GM23338 (cell line): ENCODE measurements at regions not wholly inside any gene's neighbourhood (a gene's known extent, or its start where the extent isn't known, plus 50 kb on each side); places are given as distances from the start of the nearest gene placed in this dataset.

Source experiments
- ATAC-seq: fragments of 200-7000 bp; cut with Tn5 transposase; 3 replicates; pipeline ENCODE4 v1.9.1; 2020
- DNase-seq: peaks from one replicate; pipeline ENCODE4 v3.0.0-alpha.2; 2015; ENCODE audit warnings: low spot score
- H2AFZ ChIP-seq: fragments of 200-600 bp; sonication (generic); 2 replicates; pipeline ENCODE4 v1.8.0; 2016; ENCODE audit warnings: antibody characterized with exemption, mild to moderate bottlenecking, moderate library complexity
- H3F3A ChIP-seq: fragments of 200-600 bp; sonication (generic); replicated peaks from 2 replicates; pipeline ENCODE4 v1.8.0; 2017; ENCODE audit warnings: antibody characterized with exemption, mixed run types, low read depth
- H3K27ac ChIP-seq: fragments of 200-600 bp; sonication (generic); 2 replicates; pipeline ENCODE4 v1.6.1; 2016; ENCODE audit warnings: low read depth
- H3K27me3 ChIP-seq: fragments of 200-600 bp; sonication (generic); 2 replicates; pipeline ENCODE4 v1.8.0; 2016; ENCODE audit warnings: mild to moderate bottlenecking, mixed run types, moderate library complexity; ENCODE audit not compliant: insufficient read depth
- H3K36me3 ChIP-seq: fragments of 200-600 bp; sonication (generic); 2 replicates; pipeline ENCODE4 v1.8.0; 2016; ENCODE audit warnings: mild to moderate bottlenecking; ENCODE audit not compliant: insufficient read depth
- H3K4me1 ChIP-seq: fragments of 200-600 bp; sonication (generic); 2 replicates; pipeline ENCODE4 v1.8.0; 2016; ENCODE audit warnings: mild to moderate bottlenecking, moderate library complexity; ENCODE audit not compliant: insufficient read depth
- H3K4me2 ChIP-seq: fragments of 200-600 bp; sonication (generic); 2 replicates; pipeline ENCODE4 v1.7.1; 2017; ENCODE audit warnings: mixed run types
- H3K4me3 ChIP-seq: fragments of 200-600 bp; sonication (generic); 2 replicates; pipeline ENCODE4 v1.6.1; 2016; ENCODE audit warnings: mixed run types
- H3K79me2 ChIP-seq: fragments of 200-600 bp; sonication (generic); replicated peaks from 2 replicates; pipeline ENCODE4 v1.8.0; 2017; ENCODE audit warnings: mild to moderate bottlenecking; ENCODE audit not compliant: insufficient read depth
- H3K9me2 ChIP-seq: fragments of 200-600 bp; sonication (generic); 2 replicates; pipeline ENCODE4 v1.8.0; 2017; ENCODE audit not compliant: insufficient read depth
- H4K20me1 ChIP-seq: fragments of 200-600 bp; sonication (generic); replicated peaks from 2 replicates; pipeline ENCODE4 v1.8.0; 2017; ENCODE audit warnings: mild to moderate bottlenecking; ENCODE audit not compliant: insufficient read depth
- H3K27ac Mint-ChIP-seq: 2 replicates; pipeline ENCODE4 v1.8.0; 2020; ENCODE audit warnings: inconsistent platforms, mild to moderate bottlenecking, moderate library complexity, mixed read lengths
- H3K27me3 Mint-ChIP-seq: 3 replicates; pipeline ENCODE4 v1.8.0; 2022; ENCODE audit warnings: low read depth, mild to moderate bottlenecking, moderate library complexity, mixed read lengths, inconsistent platforms; ENCODE audit not compliant: insufficient read depth, poor library complexity
- H3K36me3 Mint-ChIP-seq: 3 replicates; pipeline ENCODE4 v1.8.0; 2021; ENCODE audit warnings: low read depth, mild to moderate bottlenecking, inconsistent platforms, moderate library complexity, mixed read lengths
- H3K4me1 Mint-ChIP-seq: 3 replicates; pipeline ENCODE4 v1.8.0; 2020; ENCODE audit warnings: mild to moderate bottlenecking, inconsistent platforms, mixed read lengths
- H3K4me3 Mint-ChIP-seq: 3 replicates; pipeline ENCODE4 v1.8.0; 2021; ENCODE audit warnings: moderate library complexity, mild to moderate bottlenecking, inconsistent platforms, mixed read lengths
- H3K9me3 Mint-ChIP-seq: 3 replicates; pipeline ENCODE4 v1.8.0; 2020; ENCODE audit warnings: moderate library complexity, mild to moderate bottlenecking, inconsistent platforms, mixed read lengths
- CREB1 ChIP-seq: fragments of 250-450 bp; sonication (Bioruptor Pico); IDR thresholded peaks from 2 replicates; pipeline ENCODE4 v1.5.0; 2020; ENCODE audit warnings: low read depth, mild to moderate bottlenecking, moderate library complexity
- EZH2 ChIP-seq: fragments of 200-600 bp; sonication (generic); IDR thresholded peaks from one replicate; pipeline ENCODE4 v1.8.0; 2017; ENCODE audit warnings: antibody characterized with exemption, mild to moderate bottlenecking, low read depth; ENCODE audit not compliant: unreplicated experiment
- JUNB ChIP-seq: IDR thresholded peaks from one replicate; pipeline ENCODE4 v1.6.1; 2016; ENCODE audit warnings: antibody characterized with exemption; ENCODE audit not compliant: unreplicated experiment
- NANOG ChIP-seq: IDR thresholded peaks from 2 replicates; pipeline ENCODE4 v1.6.1; 2016; ENCODE audit warnings: antibody characterized with exemption, borderline replicate concordance
- POLR2AphosphoS5 ChIP-seq: IDR thresholded peaks from 2 replicates; pipeline ENCODE4 v1.6.1; 2016; ENCODE audit warnings: antibody characterized with exemption, low read depth
- STAT1 ChIP-seq: IDR thresholded peaks from one replicate; pipeline ENCODE4 v1.6.1; 2016; ENCODE audit warnings: antibody characterized with exemption; ENCODE audit not compliant: unreplicated experiment
- ZNF114 ChIP-seq: fragments of 250-450 bp; sonication (Bioruptor Pico); IDR thresholded peaks from 2 replicates; pipeline ENCODE4 v1.5.0; 2020; ENCODE audit warnings: mild to moderate bottlenecking, moderate library complexity
- TF ChIP-seq, protein P1 (sequence below): IDR thresholded peaks from 2 replicates; pipeline ENCODE4 v1.6.1; 2016; ENCODE audit warnings: antibody characterized with exemption
- TF ChIP-seq, protein P2 (sequence below): IDR thresholded peaks from one replicate; pipeline ENCODE4 v1.6.1; 2018; ENCODE audit warnings: antibody characterized with exemption; ENCODE audit not compliant: unreplicated experiment
- TF ChIP-seq, protein P3 (sequence below): fragments of 250-450 bp; sonication (Bioruptor Pico); IDR thresholded peaks from 2 replicates; pipeline ENCODE4 v1.5.0; 2020; ENCODE audit warnings: mild to moderate bottlenecking, moderate library complexity

DNA sequence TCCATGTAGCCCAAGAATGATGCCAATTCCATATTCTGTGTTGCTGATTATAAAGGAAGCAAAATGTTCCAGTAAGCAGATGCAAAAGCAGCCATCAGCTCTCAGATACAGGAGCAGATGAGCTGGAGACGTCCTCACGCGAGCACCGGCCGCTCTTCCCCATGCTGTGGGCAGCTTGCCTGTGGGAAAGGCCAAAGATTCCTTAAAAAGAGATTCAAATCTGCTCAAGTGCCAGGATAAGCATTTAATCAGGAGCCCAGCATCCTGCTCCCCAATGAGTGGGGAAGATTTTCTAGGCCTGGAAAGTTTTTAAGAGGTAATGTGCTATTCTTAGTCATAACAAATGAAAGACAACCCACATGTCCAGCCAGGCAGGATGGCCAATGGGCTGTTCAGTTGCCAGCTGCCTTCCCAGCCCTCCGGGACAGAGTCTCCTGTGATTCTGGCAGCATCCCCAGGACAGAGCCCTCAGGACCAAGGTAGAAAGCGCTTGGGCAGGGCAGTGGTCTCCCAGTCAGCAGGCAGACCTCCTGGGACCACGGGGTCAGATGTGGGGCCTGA, 108.2 kb upstream of the TMPRSS2 start:
- Histone ChIP-seq H3K27me3 (no peaks in the 10 kb centered on the region), H3K4me2 (no peak overlapping the region), H3K4me1 (peaks cover 12% of the 10 kb centered on the region), H3K9me2 (no peaks in the 10 kb centered on the region), H3K79me2 (no peaks in the 10 kb centered on the region), H3K36me3 (no peaks in the 10 kb centered on the region), H4K20me1 (no peaks in the 10 kb centered on the region), H3K4me3 (no peak overlapping the region), H3F3A (no peaks in the 10 kb centered on the region), H3K27ac (no peak overlapping the region), H2AFZ (no peak overlapping the region)
- DNase-seq, result no peak
- H3K36me3 Mint-ChIP-seq, result no peaks in the 10 kb centered on the region
- H3K4me1 Mint-ChIP-seq, result peaks cover 15% of the 10 kb centered on the region
- H3K27ac Mint-ChIP-seq, result no peak overlapping the region; the same call in 1 of the 2 replicates
- no peak overlapping the region for H3K4me3 Mint-ChIP-seq
- no peak for ATAC-seq
- TF ChIP-seq, protein P1, sequence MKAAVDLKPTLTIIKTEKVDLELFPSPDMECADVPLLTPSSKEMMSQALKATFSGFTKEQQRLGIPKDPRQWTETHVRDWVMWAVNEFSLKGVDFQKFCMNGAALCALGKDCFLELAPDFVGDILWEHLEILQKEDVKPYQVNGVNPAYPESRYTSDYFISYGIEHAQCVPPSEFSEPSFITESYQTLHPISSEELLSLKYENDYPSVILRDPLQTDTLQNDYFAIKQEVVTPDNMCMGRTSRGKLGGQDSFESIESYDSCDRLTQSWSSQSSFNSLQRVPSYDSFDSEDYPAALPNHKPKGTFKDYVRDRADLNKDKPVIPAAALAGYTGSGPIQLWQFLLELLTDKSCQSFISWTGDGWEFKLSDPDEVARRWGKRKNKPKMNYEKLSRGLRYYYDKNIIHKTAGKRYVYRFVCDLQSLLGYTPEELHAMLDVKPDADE, result no peak
- TF ChIP-seq POLR2AphosphoS5 (no peak), JUNB (no peak), STAT1 (no peak)
- peaks cover 4% of the 10 kb centered on the region for H3K27me3 Mint-ChIP-seq
- no peaks in the 10 kb centered on the region for H3K9me3 Mint-ChIP-seq

DNA sequence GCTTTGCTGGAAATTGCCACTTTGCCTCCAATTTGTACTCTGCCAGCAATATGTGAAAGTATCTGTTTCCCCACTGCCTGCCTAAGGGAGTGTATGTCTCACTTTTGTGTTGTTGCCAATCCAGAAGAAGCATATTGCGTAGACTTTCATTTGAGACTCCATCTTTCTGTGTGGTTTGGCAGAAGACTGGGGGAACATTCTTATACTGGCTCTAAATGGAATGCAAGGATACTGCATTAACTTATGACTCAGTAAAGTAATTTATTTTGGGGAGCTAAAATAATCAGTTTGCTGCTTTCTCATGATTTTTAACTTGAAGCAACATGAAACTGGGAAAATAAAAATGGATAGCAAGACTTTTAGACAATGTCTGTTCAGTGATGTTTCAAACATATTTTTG, 107.7 kb upstream of the TMPRSS2 start:
- no peak for DNase-seq
- Histone ChIP-seq H3K27me3 (no peaks in the 10 kb centered on the region), H3F3A (no peaks in the 10 kb centered on the region), H3K4me2 (no peak overlapping the region), H4K20me1 (no peaks in the 10 kb centered on the region), H3K9me2 (no peaks in the 10 kb centered on the region), H3K27ac (no peak overlapping the region), H3K4me1 (peaks cover 12% of the 10 kb centered on the region), H3K4me3 (no peak overlapping the region), H2AFZ (no peak overlapping the region), H3K36me3 (no peaks in the 10 kb centered on the region), H3K79me2 (no peaks in the 10 kb centered on the region)
- no peak for ATAC-seq
- H3K4me3 Mint-ChIP-seq, result no peak overlapping the region
- no peaks in the 10 kb centered on the region for H3K9me3 Mint-ChIP-seq
- no peak overlapping the region for H3K27ac Mint-ChIP-seq
- H3K27me3 Mint-ChIP-seq, result peaks cover 5% of the 10 kb centered on the region
- peaks cover 15% of the 10 kb centered on the region for H3K4me1 Mint-ChIP-seq
- no peaks in the 10 kb centered on the region for H3K36me3 Mint-ChIP-seq
- TF ChIP-seq NANOG (no peak), STAT1 (no peak), ZNF114 (no peak), JUNB (no peak), CREB1 (CRISPR knock-in tag) (no peak), EZH2 (no peak)
- TF ChIP-seq, protein P2, sequence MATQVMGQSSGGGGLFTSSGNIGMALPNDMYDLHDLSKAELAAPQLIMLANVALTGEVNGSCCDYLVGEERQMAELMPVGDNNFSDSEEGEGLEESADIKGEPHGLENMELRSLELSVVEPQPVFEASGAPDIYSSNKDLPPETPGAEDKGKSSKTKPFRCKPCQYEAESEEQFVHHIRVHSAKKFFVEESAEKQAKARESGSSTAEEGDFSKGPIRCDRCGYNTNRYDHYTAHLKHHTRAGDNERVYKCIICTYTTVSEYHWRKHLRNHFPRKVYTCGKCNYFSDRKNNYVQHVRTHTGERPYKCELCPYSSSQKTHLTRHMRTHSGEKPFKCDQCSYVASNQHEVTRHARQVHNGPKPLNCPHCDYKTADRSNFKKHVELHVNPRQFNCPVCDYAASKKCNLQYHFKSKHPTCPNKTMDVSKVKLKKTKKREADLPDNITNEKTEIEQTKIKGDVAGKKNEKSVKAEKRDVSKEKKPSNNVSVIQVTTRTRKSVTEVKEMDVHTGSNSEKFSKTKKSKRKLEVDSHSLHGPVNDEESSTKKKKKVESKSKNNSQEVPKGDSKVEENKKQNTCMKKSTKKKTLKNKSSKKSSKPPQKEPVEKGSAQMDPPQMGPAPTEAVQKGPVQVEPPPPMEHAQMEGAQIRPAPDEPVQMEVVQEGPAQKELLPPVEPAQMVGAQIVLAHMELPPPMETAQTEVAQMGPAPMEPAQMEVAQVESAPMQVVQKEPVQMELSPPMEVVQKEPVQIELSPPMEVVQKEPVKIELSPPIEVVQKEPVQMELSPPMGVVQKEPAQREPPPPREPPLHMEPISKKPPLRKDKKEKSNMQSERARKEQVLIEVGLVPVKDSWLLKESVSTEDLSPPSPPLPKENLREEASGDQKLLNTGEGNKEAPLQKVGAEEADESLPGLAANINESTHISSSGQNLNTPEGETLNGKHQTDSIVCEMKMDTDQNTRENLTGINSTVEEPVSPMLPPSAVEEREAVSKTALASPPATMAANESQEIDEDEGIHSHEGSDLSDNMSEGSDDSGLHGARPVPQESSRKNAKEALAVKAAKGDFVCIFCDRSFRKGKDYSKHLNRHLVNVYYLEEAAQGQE, result no peak
- TF ChIP-seq, protein P3, sequence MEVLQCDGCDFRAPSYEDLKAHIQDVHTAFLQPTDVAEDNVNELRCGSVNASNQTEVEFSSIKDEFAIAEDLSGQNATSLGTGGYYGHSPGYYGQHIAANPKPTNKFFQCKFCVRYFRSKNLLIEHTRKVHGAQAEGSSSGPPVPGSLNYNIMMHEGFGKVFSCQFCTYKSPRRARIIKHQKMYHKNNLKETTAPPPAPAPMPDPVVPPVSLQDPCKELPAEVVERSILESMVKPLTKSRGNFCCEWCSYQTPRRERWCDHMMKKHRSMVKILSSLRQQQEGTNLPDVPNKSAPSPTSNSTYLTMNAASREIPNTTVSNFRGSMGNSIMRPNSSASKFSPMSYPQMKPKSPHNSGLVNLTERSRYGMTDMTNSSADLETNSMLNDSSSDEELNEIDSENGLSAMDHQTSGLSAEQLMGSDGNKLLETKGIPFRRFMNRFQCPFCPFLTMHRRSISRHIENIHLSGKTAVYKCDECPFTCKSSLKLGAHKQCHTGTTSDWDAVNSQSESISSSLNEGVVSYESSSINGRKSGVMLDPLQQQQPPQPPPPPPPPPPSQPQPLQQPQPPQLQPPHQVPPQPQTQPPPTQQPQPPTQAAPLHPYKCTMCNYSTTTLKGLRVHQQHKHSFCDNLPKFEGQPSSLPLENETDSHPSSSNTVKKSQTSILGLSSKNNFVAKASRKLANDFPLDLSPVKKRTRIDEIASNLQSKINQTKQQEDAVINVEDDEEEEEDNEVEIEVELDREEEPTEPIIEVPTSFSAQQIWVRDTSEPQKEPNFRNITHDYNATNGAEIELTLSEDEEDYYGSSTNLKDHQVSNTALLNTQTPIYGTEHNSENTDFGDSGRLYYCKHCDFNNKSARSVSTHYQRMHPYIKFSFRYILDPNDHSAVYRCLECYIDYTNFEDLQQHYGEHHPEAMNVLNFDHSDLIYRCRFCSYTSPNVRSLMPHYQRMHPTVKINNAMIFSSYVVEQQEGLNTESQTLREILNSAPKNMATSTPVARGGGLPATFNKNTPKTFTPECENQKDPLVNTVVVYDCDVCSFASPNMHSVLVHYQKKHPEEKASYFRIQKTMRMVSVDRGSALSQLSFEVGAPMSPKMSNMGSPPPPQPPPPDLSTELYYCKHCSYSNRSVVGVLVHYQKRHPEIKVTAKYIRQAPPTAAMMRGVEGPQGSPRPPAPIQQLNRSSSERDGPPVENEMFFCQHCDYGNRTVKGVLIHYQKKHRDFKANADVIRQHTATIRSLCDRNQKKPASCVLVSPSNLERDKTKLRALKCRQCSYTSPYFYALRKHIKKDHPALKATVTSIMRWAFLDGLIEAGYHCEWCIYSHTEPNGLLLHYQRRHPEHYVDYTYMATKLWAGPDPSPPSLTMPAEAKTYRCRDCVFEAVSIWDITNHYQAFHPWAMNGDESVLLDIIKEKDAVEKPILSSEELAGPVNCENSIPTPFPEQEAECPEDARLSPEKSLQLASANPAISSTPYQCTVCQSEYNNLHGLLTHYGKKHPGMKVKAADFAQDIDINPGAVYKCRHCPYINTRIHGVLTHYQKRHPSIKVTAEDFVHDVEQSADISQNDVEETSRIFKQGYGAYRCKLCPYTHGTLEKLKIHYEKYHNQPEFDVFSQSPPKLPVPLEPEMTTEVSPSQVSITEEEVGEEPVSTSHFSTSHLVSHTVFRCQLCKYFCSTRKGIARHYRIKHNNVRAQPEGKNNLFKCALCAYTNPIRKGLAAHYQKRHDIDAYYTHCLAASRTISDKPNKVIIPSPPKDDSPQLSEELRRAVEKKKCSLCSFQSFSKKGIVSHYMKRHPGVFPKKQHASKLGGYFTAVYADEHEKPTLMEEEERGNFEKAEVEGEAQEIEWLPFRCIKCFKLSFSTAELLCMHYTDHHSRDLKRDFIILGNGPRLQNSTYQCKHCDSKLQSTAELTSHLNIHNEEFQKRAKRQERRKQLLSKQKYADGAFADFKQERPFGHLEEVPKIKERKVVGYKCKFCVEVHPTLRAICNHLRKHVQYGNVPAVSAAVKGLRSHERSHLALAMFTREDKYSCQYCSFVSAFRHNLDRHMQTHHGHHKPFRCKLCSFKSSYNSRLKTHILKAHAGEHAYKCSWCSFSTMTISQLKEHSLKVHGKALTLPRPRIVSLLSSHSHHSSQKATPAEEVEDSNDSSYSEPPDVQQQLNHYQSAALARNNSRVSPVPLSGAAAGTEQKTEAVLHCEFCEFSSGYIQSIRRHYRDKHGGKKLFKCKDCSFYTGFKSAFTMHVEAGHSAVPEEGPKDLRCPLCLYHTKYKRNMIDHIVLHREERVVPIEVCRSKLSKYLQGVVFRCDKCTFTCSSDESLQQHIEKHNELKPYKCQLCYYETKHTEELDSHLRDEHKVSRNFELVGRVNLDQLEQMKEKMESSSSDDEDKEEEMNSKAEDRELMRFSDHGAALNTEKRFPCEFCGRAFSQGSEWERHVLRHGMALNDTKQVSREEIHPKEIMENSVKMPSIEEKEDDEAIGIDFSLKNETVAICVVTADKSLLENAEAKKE (CRISPR knock-in tag), result no peak
